Gastrocnemius medialis (tissue), 4 donors: ENCODE measurements at regions not wholly inside any gene's neighbourhood (a gene's known extent, or its start where the extent isn't known, plus 50 kb on each side); places are given as distances from the start of the nearest gene placed in this dataset.

Experiments used
- CTCF ChIP-seq, 5 experiments: fragments of 450-650 bp in 3 of 5; fragments of 200-600 bp in 2 of 5; sonication (generic) in 2 of 5; IDR thresholded peaks in 4 of 5; conservative IDR thresholded peaks in 1 of 5; 1 replicate in 4 of 5; 2 replicates in 1 of 5; pipeline ENCODE4 v1.5.1; 2016 to 2019; ENCODE audit warnings: antibody characterized with exemption in 5 of 5, mild to moderate bottlenecking in 3 of 5, moderate library complexity in 3 of 5
- POLR2A ChIP-seq, 2 donors: fragments of 450-650 bp; IDR thresholded peaks; one replicate each; pipeline ENCODE4 v1.6.1; 2017; ENCODE audit warnings: antibody characterized with exemption in 2 of 2, mild to moderate bottlenecking in 2 of 2, moderate library complexity in 2 of 2

- TF ChIP-seq CTCF (IDR thresholded peaks at IDR 0.05 in 4 of 5, conservative IDR thresholded peaks at IDR 0.05 in 1 of 5) (no peak), POLR2A (IDR thresholded peaks at IDR 0.05) (no peak)
Observed at GRCh38 chr18:64589000-64589399, 440.1 kb upstream of the LINC00305 start.
